ENCODE measurements at regions not wholly inside any gene's neighbourhood (a gene's known extent, or its start where the extent isn't known, plus 50 kb on each side); places are given as distances from the start of the nearest gene placed in this dataset.

- Histone ChIP-seq H4K20me1 (ENCODE audit: insufficient read depth) (no peaks in the 10 kb centered on the region), H3K4me1 (ENCODE audit: control insufficient read depth in 1 of 2, insufficient read depth in 2 of 2, low read length in 2 of 2) (no peaks in the 10 kb centered on the region), H3K27ac (ENCODE audit: low read depth, low read length) (no peak overlapping the region), H3K9me2 (ENCODE audit: insufficient read depth) (no peaks in the 10 kb centered on the region), H3K79me2 (ENCODE audit: insufficient read depth, low read length) (no peaks in the 10 kb centered on the region), H3K9me3 (ENCODE audit: control insufficient read depth in 1 of 2, insufficient read depth in 1 of 2, low read depth in 1 of 2, low read length in 2 of 2) (no peaks in the 10 kb centered on the region), H3K9ac (ENCODE audit: low read length) (no peak overlapping the region), H3K36me3 (ENCODE audit: control insufficient read depth in 1 of 2, insufficient read depth in 2 of 2, low read length in 2 of 2) (no peaks in the 10 kb centered on the region), H3K4me3 (replicated peaks in 1 of 2; ENCODE audit: low read depth in 1 of 2, low read length in 2 of 2) (no peak overlapping the region), H3K27me3 (ENCODE audit: insufficient read depth, low read length) (no peaks in the 10 kb centered on the region), H3K4me2 (ENCODE audit: low read length) (no peak overlapping the region), H2AFZ (ENCODE audit: low read depth, low read length, poor library complexity, severe bottlenecking) (no peak overlapping the region)
- RAD21 ChIA-PET (ENCODE audit: low non-redundant PET in 1 of 2, low total read pairs in 2 of 2, uncharacterized antibody in 2 of 2, unreplicated experiment in 2 of 2), result no interaction called here
- no peak for DNase-seq (ENCODE audit: low read depth, low spot score)
- no peak for ATAC-seq
- intact Hi-C loops (cut with micrococcal nuclease), result no loop called here
- no peak for TF ChIP-seq RAD21 (IDR thresholded peaks at IDR 0.05; ENCODE audit: low read depth)
- no peak for TF ChIP-seq YY1 (IDR thresholded peaks at IDR 0.05; ENCODE audit: extremely low read depth, insufficient replicate concordance, low read depth, low read length)
- TF ChIP-seq MAX (IDR thresholded peaks at IDR 0.05), result no peak
- no peak for TF ChIP-seq POLR2A (IDR thresholded peaks at IDR 0.05; ENCODE audit: borderline replicate concordance, extremely low read depth, insufficient read depth, insufficient read length)
- TF ChIP-seq SRF (IDR thresholded peaks at IDR 0.05; ENCODE audit: low read depth), result no peak
- no peak for TF ChIP-seq EGR1 (IDR thresholded peaks at IDR 0.05; ENCODE audit: low read depth)
- TF ChIP-seq EZH2phosphoT487 (IDR thresholded peaks at IDR 0.05; ENCODE audit: borderline replicate concordance), result no peak
- no peak for TF ChIP-seq SP1 (IDR thresholded peaks at IDR 0.05; ENCODE audit: low read depth)
- no peak for TF ChIP-seq TCF7L2 (IDR thresholded peaks at IDR 0.05; ENCODE audit: borderline replicate concordance, extremely low read depth, insufficient read depth, insufficient read length)
- TF ChIP-seq CEBPB (IDR thresholded peaks at IDR 0.05; ENCODE audit: low read depth), result no peak
- no peak for TF ChIP-seq POLR2AphosphoS5 (IDR thresholded peaks at IDR 0.05; ENCODE audit: low read depth, low read length)
- no peak for TF ChIP-seq REST (IDR thresholded peaks at IDR 0.05; ENCODE audit: low read depth)
- no peak for TF ChIP-seq ELF1 (IDR thresholded peaks at IDR 0.05; ENCODE audit: borderline replicate concordance, low read depth)
- TF ChIP-seq, protein P1, sequence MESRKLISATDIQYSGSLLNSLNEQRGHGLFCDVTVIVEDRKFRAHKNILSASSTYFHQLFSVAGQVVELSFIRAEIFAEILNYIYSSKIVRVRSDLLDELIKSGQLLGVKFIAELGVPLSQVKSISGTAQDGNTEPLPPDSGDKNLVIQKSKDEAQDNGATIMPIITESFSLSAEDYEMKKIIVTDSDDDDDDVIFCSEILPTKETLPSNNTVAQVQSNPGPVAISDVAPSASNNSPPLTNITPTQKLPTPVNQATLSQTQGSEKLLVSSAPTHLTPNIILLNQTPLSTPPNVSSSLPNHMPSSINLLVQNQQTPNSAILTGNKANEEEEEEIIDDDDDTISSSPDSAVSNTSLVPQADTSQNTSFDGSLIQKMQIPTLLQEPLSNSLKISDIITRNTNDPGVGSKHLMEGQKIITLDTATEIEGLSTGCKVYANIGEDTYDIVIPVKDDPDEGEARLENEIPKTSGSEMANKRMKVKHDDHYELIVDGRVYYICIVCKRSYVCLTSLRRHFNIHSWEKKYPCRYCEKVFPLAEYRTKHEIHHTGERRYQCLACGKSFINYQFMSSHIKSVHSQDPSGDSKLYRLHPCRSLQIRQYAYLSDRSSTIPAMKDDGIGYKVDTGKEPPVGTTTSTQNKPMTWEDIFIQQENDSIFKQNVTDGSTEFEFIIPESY (IDR thresholded peaks at IDR 0.05; ENCODE audit: extremely low read depth, insufficient replicate concordance, low read length), result no peak
- TF ChIP-seq CBX3 (IDR thresholded peaks at IDR 0.05; ENCODE audit: low read depth), result no peak
- TF ChIP-seq, protein P2, sequence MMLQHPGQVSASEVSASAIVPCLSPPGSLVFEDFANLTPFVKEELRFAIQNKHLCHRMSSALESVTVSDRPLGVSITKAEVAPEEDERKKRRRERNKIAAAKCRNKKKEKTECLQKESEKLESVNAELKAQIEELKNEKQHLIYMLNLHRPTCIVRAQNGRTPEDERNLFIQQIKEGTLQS (IDR thresholded peaks at IDR 0.05), result no peak
- no peak for TF ChIP-seq ZNF274 (IDR thresholded peaks at IDR 0.05; ENCODE audit: low read depth, low read length)
- POLR2A ChIA-PET, result no interaction called here
- no TSS peak for BruUV-seq (replicated peaks)
- CTCF ChIA-PET, result no interaction called here
Measured at GRCh38 chr10:71090330-71090729, 122.0 kb upstream of the UNC5B start.

Measured in HCT116 (cell line).